Nephron progenitor cell (in vitro differentiated cells): ENCODE measurements at regions not wholly inside any gene's neighbourhood (a gene's known extent, or its start where the extent isn't known, plus 50 kb on each side); places are given as distances from the start of the nearest gene placed in this dataset.
"Not testable (repeated sequence)": the region's sequence is repeated elsewhere in the genome, so short reads cannot be mapped to it uniquely, and the experiment has no call there.

Experiments used
- DNase-seq: peaks from one replicate; pipeline ENCODE4 v3.0.0; 2021
- H3K27ac Mint-ChIP-seq: 2 replicates; pipeline ENCODE4 v1.8.0; 2021; ENCODE audit warnings: mild to moderate bottlenecking, moderate library complexity, mixed read lengths
- H3K27me3 Mint-ChIP-seq: 2 replicates; pipeline ENCODE4 v1.8.0; 2021; ENCODE audit warnings: mild to moderate bottlenecking, low read depth, mixed read lengths; ENCODE audit not compliant: poor library complexity
- H3K36me3 Mint-ChIP-seq: 2 replicates; pipeline ENCODE4 v1.8.0; 2021; ENCODE audit warnings: low read depth, mixed read lengths
- H3K4me1 Mint-ChIP-seq: 2 replicates; pipeline ENCODE4 v1.8.0; 2021; ENCODE audit warnings: mixed read lengths
- H3K4me3 Mint-ChIP-seq: 2 replicates; pipeline ENCODE4 v1.8.0; 2021; ENCODE audit warnings: mild to moderate bottlenecking, moderate library complexity, mixed read lengths
- H3K9me3 Mint-ChIP-seq: 2 replicates; pipeline ENCODE4 v1.8.0; 2021; ENCODE audit warnings: mild to moderate bottlenecking, moderate library complexity, mixed read lengths
- CTCF ChIP-seq: fragments of 200-600 bp; sonication (generic); IDR thresholded peaks from 2 replicates; pipeline ENCODE4 v1.5.0; 2021; ENCODE audit warnings: antibody characterized with exemption

- H3K9me3 Mint-ChIP-seq = no peaks in the 10 kb centered on the region
- no peak overlapping the region for H3K27ac Mint-ChIP-seq
- DNase-seq = no peak
- no peaks in the 10 kb centered on the region for H3K36me3 Mint-ChIP-seq
- H3K27me3 Mint-ChIP-seq = peaks cover 5% of the 10 kb centered on the region
- H3K4me3 Mint-ChIP-seq = no peak overlapping the region
- TF ChIP-seq CTCF = no peak
- peaks cover 48% of the 10 kb centered on the region for H3K4me1 Mint-ChIP-seq
Measured at GRCh38 chr13:40370661-40371060, 295.8 kb downstream of the FOXO1 start.

- Mint-ChIP-seq H3K4me3 (no peak overlapping the region), H3K4me1 (peaks cover 44% of the 10 kb centered on the region)
- no peak for TF ChIP-seq CTCF
Measured at GRCh38 chr13:40371531-40372125, 294.8 kb downstream of the FOXO1 start.

GRCh38 chr13:40373608-40374007 lies 292.8 kb downstream of the FOXO1 start:
- not testable (repeated sequence) for H3K36me3 Mint-ChIP-seq, H3K27me3 Mint-ChIP-seq, H3K27ac Mint-ChIP-seq, DNase-seq, H3K4me3 Mint-ChIP-seq, H3K9me3 Mint-ChIP-seq
- peaks cover 54% of the 10 kb centered on the region for H3K4me1 Mint-ChIP-seq

More at GRCh38 chr13:40371531-40372125, 294.8 kb downstream of the FOXO1 start:
- no peak overlapping the region for H3K27ac Mint-ChIP-seq
- H3K9me3 Mint-ChIP-seq = no peaks in the 10 kb centered on the region
- no peaks in the 10 kb centered on the region for H3K36me3 Mint-ChIP-seq
- H3K27me3 Mint-ChIP-seq = peaks cover 5% of the 10 kb centered on the region
- no peak for DNase-seq

GRCh38 chr13:40375489-40376171 lies 290.8 kb downstream of the FOXO1 start:
- Mint-ChIP-seq H3K4me3 (no peak overlapping the region), H3K27me3 (no peaks in the 10 kb centered on the region), H3K27ac (no peak overlapping the region), H3K4me1 (peaks cover 53% of the 10 kb centered on the region), H3K9me3 (peaks cover 8% of the 10 kb centered on the region), H3K36me3 (no peaks in the 10 kb centered on the region)
- no peak for DNase-seq
- TF ChIP-seq CTCF = no peak

- Mint-ChIP-seq H3K4me1 (peaks cover 47% of the 10 kb centered on the region), H3K27me3 (no peaks in the 10 kb centered on the region), H3K9me3 (peaks cover 8% of the 10 kb centered on the region), H3K36me3 (no peaks in the 10 kb centered on the region), H3K27ac (no peak overlapping the region), H3K4me3 (no peak overlapping the region)
- TF ChIP-seq CTCF = no peak
- DNase-seq = no peak
Measured at GRCh38 chr13:40376296-40376849, 290.1 kb downstream of the FOXO1 start.

GRCh38 chr13:40376867-40377535 lies 289.4 kb downstream of the FOXO1 start:
- H3K4me1 Mint-ChIP-seq = peaks cover 46% of the 10 kb centered on the region
- H3K27ac Mint-ChIP-seq = no peak overlapping the region
- H3K27me3 Mint-ChIP-seq = no peaks in the 10 kb centered on the region
- no peak overlapping the region for H3K4me3 Mint-ChIP-seq
- peaks cover 8% of the 10 kb centered on the region for H3K9me3 Mint-ChIP-seq
- TF ChIP-seq CTCF = no peak
- no peaks in the 10 kb centered on the region for H3K36me3 Mint-ChIP-seq
- DNase-seq = no peak
